HCT116 (cell line): ENCODE measurements at regions not wholly inside any gene's neighbourhood (a gene's known extent, or its start where the extent isn't known, plus 50 kb on each side); places are given as distances from the start of the nearest gene placed in this dataset.

Source experiments
- ATAC-seq: fragments of 200-7000 bp; cut with Tn5 transposase; 2 replicates; pipeline ENCODE4 v1.9.1; 2020; ENCODE audit warnings: mild to moderate bottlenecking, moderate library complexity
- BruUV-seq: library from RNA; stranded (reverse); fragments of 400-500 nt; replicated peaks from 2 replicates; lab custom pipeline; 2021; lab: Mats Ljungman, UMichigan
- CTCF ChIA-PET: fragments of 300-600 bp; sonication (Branson Sonifier 250); formaldehyde crosslinking; loops from one replicate; lab custom pipeline; 2021; ENCODE audit warnings: antibody characterized with exemption; lab: Charles Lee
- POLR2A ChIA-PET: fragments of 300-600, 350-600 bp; sonication (Branson Sonifier 250); formaldehyde crosslinking; loops from one replicate; lab custom pipeline; 2021; ENCODE audit warnings: antibody characterized with exemption; lab: Charles Lee
- RAD21 ChIA-PET, 2 experiments: fragments of 300-600 bp; sonication (Branson Sonifier 250); formaldehyde crosslinking; loops; one replicate each; lab custom pipeline; 2023; ENCODE audit warnings: low total read pairs in 2 of 2; ENCODE audit not compliant: uncharacterized antibody in 2 of 2, unreplicated experiment in 2 of 2, low non-redundant PET in 1 of 2; lab: Charles Lee
- DNase-seq: peaks from one replicate; pipeline ENCODE4 v3.0.0-alpha.2; 2010; ENCODE audit warnings: low read depth, low spot score
- H2AFZ ChIP-seq: fragments of 200-600 bp; shearing (Covaris generic), sonication (generic); 2 replicates; pipeline ENCODE4 v1.6.1; 2017; ENCODE audit warnings: low read depth, mixed run types, mixed read lengths, antibody characterized with exemption, low read length; ENCODE audit not compliant: poor library complexity, severe bottlenecking
- H3K27ac ChIP-seq: 2 replicates; pipeline ENCODE4 v1.5.1; 2012; ENCODE audit warnings: low read depth, low read length
- H3K27me3 ChIP-seq: fragments of 200-600 bp; sonication (generic); 2 replicates; pipeline ENCODE4 v1.6.1; 2016; ENCODE audit warnings: mixed run types, low read length, mixed read lengths; ENCODE audit not compliant: insufficient read depth
- H3K36me3 ChIP-seq, 2 experiments: fragments of 200-500 bp in 1 of 2; fragments of 200-600 bp in 1 of 2; sonication (Bioruptor generic) in 1 of 2; sonication (generic) in 1 of 2; 2 replicates each; pipeline versions ENCODE4 v1.5.1 to v1.6.1; 2014 to 2016; ENCODE audit warnings: low read length in 2 of 2, inconsistent platforms in 1 of 2, mixed read lengths in 1 of 2, mixed run types in 1 of 2; ENCODE audit not compliant: insufficient read depth in 2 of 2, control insufficient read depth in 1 of 2
- H3K4me1 ChIP-seq, 2 experiments: fragments of 200-600 bp in 1 of 2; sonication (generic) in 1 of 2; 2 replicates each; pipeline versions ENCODE4 v1.5.1 to v1.6.1; 2012 to 2017; ENCODE audit warnings: low read length in 2 of 2, inconsistent platforms in 1 of 2, mild to moderate bottlenecking in 1 of 2, mixed read lengths in 1 of 2, mixed run types in 1 of 2, moderate library complexity in 1 of 2; ENCODE audit not compliant: insufficient read depth in 2 of 2, control insufficient read depth in 1 of 2
- H3K4me2 ChIP-seq: fragments of 200-600 bp; sonication (generic); 2 replicates; pipeline ENCODE4 v1.6.1; 2017; ENCODE audit warnings: mixed run types, low read length, mixed read lengths
- H3K4me3 ChIP-seq, 2 experiments: fragments of 200-600 bp in 1 of 2; sonication (generic) in 1 of 2; replicated peaks in 1 of 2; 2 replicates each; pipeline ENCODE4 v1.5.1; 2011 to 2016; ENCODE audit warnings: low read length in 2 of 2, control low read depth in 1 of 2, low read depth in 1 of 2, mild to moderate bottlenecking in 1 of 2, mixed read lengths in 1 of 2, mixed run types in 1 of 2
- H3K79me2 ChIP-seq: fragments of 200-600 bp; sonication (generic); 2 replicates; pipeline ENCODE4 v1.6.1; 2017; ENCODE audit warnings: mild to moderate bottlenecking, mixed run types, low read length, moderate library complexity, mixed read lengths; ENCODE audit not compliant: insufficient read depth
- H3K9ac ChIP-seq: fragments of 200-600 bp; sonication (generic); 2 replicates; pipeline ENCODE4 v1.6.1; 2016; ENCODE audit warnings: low read length, mixed read lengths
- H3K9me2 ChIP-seq: fragments of 200-600 bp; sonication (generic), shearing (Covaris generic); 2 replicates; pipeline ENCODE4 v1.6.1; 2017; ENCODE audit warnings: mixed run types, mild to moderate bottlenecking, moderate library complexity; ENCODE audit not compliant: insufficient read depth
- H3K9me3 ChIP-seq, 2 experiments: fragments of 200-500 bp in 1 of 2; fragments of 200-600 bp in 1 of 2; sonication (Bioruptor generic) in 1 of 2; sonication (generic) in 1 of 2; 2 replicates each; pipeline ENCODE4 v1.6.1; 2014 to 2017; ENCODE audit warnings: low read length in 2 of 2, mixed read lengths in 2 of 2, inconsistent platforms in 1 of 2, low read depth in 1 of 2, mild to moderate bottlenecking in 1 of 2, mixed run types in 1 of 2, moderate library complexity in 1 of 2; ENCODE audit not compliant: control insufficient read depth in 1 of 2, insufficient read depth in 1 of 2
- H4K20me1 ChIP-seq: fragments of 200-600 bp; sonication (generic), shearing (Covaris generic); 2 replicates; pipeline ENCODE4 v1.6.1; 2017; ENCODE audit warnings: mixed run types, mild to moderate bottlenecking, moderate library complexity; ENCODE audit not compliant: insufficient read depth
- CBX3 ChIP-seq: IDR thresholded peaks from 2 replicates; pipeline ENCODE4 v1.6.1; 2012; ENCODE audit warnings: low read depth
- CTCF ChIP-seq, 3 experiments: fragments of 200-600 bp in 1 of 3; sonication (generic) in 1 of 3; IDR thresholded peaks in 2 of 3; conservative IDR thresholded peaks in 1 of 3; 2 replicates each; pipeline ENCODE4 v1.5.1; 2012 to 2017; ENCODE audit warnings: low read depth in 2 of 3, low read length in 2 of 3, antibody characterized with exemption in 1 of 3, borderline replicate concordance in 1 of 3, control low read depth in 1 of 3, mild to moderate bottlenecking in 1 of 3, mixed read lengths in 1 of 3, mixed run types in 1 of 3, moderate library complexity in 1 of 3; ENCODE audit not compliant: insufficient read depth in 1 of 3
- EGR1 ChIP-seq: IDR thresholded peaks from 2 replicates; pipeline ENCODE4 v1.6.1; 2012; ENCODE audit warnings: low read depth
- ELF1 ChIP-seq: IDR thresholded peaks from 2 replicates; pipeline ENCODE4 v1.6.1; 2012; ENCODE audit warnings: low read depth, borderline replicate concordance
- EZH2 ChIP-seq: fragments of 200-600 bp; sonication (generic); IDR thresholded peaks from 2 replicates; pipeline ENCODE4 v1.6.1; 2017; ENCODE audit warnings: antibody characterized with exemption, mixed run types
- EZH2phosphoT487 ChIP-seq: fragments of 200-600 bp; IDR thresholded peaks from 2 replicates; pipeline ENCODE4 v1.6.1; 2018; ENCODE audit warnings: antibody characterized with exemption, borderline replicate concordance
- JUND ChIP-seq: IDR thresholded peaks from 2 replicates; pipeline ENCODE4 v1.6.1; 2012
- POLR2A ChIP-seq: IDR thresholded peaks from 2 replicates; pipeline ENCODE4 v1.7.0; 2011; ENCODE audit warnings: borderline replicate concordance; ENCODE audit not compliant: insufficient read depth, insufficient read length; ENCODE audit errors: extremely low read depth
- POLR2AphosphoS5 ChIP-seq: IDR thresholded peaks from 2 replicates; pipeline ENCODE4 v1.6.1; 2011; ENCODE audit warnings: mild to moderate bottlenecking, low read depth, low read length, moderate library complexity
- RAD21 ChIP-seq: IDR thresholded peaks from 2 replicates; pipeline ENCODE4 v1.6.1; 2012; ENCODE audit warnings: low read depth, mild to moderate bottlenecking
- SIN3A ChIP-seq: IDR thresholded peaks from 2 replicates; pipeline ENCODE4 v1.6.1; 2012; ENCODE audit warnings: low read depth
- SRF ChIP-seq: IDR thresholded peaks from 2 replicates; pipeline ENCODE4 v1.6.1; 2012; ENCODE audit warnings: low read depth
- TCF7L2 ChIP-seq: IDR thresholded peaks from 2 replicates; pipeline ENCODE4 v1.7.0; 2011; ENCODE audit warnings: borderline replicate concordance, inconsistent platforms; ENCODE audit not compliant: insufficient read depth, insufficient read length; ENCODE audit errors: extremely low read depth
- YY1 ChIP-seq: IDR thresholded peaks from 2 replicates; pipeline ENCODE4 v1.6.1; 2011; ENCODE audit warnings: low read length, low read depth, moderate library complexity, mild to moderate bottlenecking; ENCODE audit not compliant: insufficient replicate concordance; ENCODE audit errors: extremely low read depth
- ZFX ChIP-seq: fragments of 450-650 bp; IDR thresholded peaks from 2 replicates; pipeline ENCODE4 v1.6.1; 2017
- ZNF274 ChIP-seq: fragments of 200-500 bp; sonication (Bioruptor generic); IDR thresholded peaks from 2 replicates; pipeline ENCODE4 v1.6.1; 2014; ENCODE audit warnings: mild to moderate bottlenecking, low read depth, low read length, inconsistent platforms
- intact Hi-C: fragments of 100-400 bp; cut with micrococcal nuclease; formaldehyde crosslinking; loops from 2 replicates; pipeline ENCODE4 v1.10.0; 2022
- TF ChIP-seq, protein P1 (sequence below): IDR thresholded peaks from 2 replicates; pipeline ENCODE4 v1.6.1; 2012; ENCODE audit warnings: low read depth
- TF ChIP-seq, protein P2 (sequence below): IDR thresholded peaks from 2 replicates; pipeline ENCODE4 v1.6.1; 2012
- TF ChIP-seq, protein P3 (sequence below): IDR thresholded peaks from 2 replicates; pipeline ENCODE4 v1.6.1; 2012
- TF ChIP-seq, protein P4 (sequence below): IDR thresholded peaks from 2 replicates; pipeline ENCODE4 v1.6.1; 2011; ENCODE audit warnings: mild to moderate bottlenecking, low read length, moderate library complexity; ENCODE audit not compliant: insufficient replicate concordance; ENCODE audit errors: extremely low read depth

DNA sequence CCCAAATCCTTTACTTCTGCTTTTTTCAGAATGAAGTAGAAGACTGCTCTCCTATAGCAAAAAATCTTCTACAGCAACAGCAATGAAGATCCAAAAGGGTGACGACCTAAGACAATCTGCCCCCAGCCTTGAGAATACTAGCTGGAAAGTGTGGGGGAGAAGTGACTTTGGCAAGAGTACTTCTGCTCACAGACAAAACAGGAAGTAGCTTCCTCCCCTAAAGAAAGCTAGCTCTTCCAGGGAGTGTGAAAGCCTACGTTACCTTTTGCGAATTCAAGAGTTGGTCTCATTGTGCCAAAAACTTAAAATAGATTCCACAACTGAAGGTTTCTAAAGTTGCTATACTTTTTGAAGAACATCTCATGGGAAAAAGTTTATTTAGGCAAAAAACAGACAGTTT is 1069.2 kb upstream of the CHAC2 start:
- Histone ChIP-seq H2AFZ (no peak overlapping the region), H3K36me3 (no peaks in the 10 kb centered on the region), H3K27ac (no peak overlapping the region), H3K79me2 (no peaks in the 10 kb centered on the region), H3K9ac (no peak overlapping the region), H3K9me3 (no peaks in the 10 kb centered on the region), H3K4me2 (no peak overlapping the region), H3K9me2 (no peaks in the 10 kb centered on the region), H4K20me1 (no peaks in the 10 kb centered on the region), H3K4me3 (no peak overlapping the region)
- ChIA-PET RAD21 (no interaction called here), POLR2A (no interaction called here)
- no peak for ATAC-seq
- no TSS peak for BruUV-seq
- intact Hi-C loops = no loop called here
- no peak for TF ChIP-seq YY1
- TF ChIP-seq CBX3 = no peak
- TF ChIP-seq ZFX = no peak
- no peak for TF ChIP-seq SRF
- TF ChIP-seq CTCF (IDR thresholded peaks at IDR 0.05 in 2 of 3, conservative IDR thresholded peaks at IDR 0.05 in 1 of 3; ENCODE audit: borderline replicate concordance in 1 of 3, insufficient read depth in 1 of 3, low read depth in 2 of 3, low read length in 2 of 3) = no peak
- no peak for TF ChIP-seq EZH2
- TF ChIP-seq, protein P1, sequence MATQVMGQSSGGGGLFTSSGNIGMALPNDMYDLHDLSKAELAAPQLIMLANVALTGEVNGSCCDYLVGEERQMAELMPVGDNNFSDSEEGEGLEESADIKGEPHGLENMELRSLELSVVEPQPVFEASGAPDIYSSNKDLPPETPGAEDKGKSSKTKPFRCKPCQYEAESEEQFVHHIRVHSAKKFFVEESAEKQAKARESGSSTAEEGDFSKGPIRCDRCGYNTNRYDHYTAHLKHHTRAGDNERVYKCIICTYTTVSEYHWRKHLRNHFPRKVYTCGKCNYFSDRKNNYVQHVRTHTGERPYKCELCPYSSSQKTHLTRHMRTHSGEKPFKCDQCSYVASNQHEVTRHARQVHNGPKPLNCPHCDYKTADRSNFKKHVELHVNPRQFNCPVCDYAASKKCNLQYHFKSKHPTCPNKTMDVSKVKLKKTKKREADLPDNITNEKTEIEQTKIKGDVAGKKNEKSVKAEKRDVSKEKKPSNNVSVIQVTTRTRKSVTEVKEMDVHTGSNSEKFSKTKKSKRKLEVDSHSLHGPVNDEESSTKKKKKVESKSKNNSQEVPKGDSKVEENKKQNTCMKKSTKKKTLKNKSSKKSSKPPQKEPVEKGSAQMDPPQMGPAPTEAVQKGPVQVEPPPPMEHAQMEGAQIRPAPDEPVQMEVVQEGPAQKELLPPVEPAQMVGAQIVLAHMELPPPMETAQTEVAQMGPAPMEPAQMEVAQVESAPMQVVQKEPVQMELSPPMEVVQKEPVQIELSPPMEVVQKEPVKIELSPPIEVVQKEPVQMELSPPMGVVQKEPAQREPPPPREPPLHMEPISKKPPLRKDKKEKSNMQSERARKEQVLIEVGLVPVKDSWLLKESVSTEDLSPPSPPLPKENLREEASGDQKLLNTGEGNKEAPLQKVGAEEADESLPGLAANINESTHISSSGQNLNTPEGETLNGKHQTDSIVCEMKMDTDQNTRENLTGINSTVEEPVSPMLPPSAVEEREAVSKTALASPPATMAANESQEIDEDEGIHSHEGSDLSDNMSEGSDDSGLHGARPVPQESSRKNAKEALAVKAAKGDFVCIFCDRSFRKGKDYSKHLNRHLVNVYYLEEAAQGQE = no peak
- TF ChIP-seq, protein P2, sequence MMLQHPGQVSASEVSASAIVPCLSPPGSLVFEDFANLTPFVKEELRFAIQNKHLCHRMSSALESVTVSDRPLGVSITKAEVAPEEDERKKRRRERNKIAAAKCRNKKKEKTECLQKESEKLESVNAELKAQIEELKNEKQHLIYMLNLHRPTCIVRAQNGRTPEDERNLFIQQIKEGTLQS = no peak
- TF ChIP-seq ELF1 = no peak
- TF ChIP-seq EGR1 = no peak
- TF ChIP-seq EZH2phosphoT487 = no peak
- no peak for TF ChIP-seq POLR2AphosphoS5
- TF ChIP-seq, protein P3, sequence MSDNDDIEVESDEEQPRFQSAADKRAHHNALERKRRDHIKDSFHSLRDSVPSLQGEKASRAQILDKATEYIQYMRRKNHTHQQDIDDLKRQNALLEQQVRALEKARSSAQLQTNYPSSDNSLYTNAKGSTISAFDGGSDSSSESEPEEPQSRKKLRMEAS = no peak
- TF ChIP-seq JUND = no peak
- TF ChIP-seq TCF7L2 = no peak
- TF ChIP-seq RAD21 = no peak
- TF ChIP-seq, protein P4, sequence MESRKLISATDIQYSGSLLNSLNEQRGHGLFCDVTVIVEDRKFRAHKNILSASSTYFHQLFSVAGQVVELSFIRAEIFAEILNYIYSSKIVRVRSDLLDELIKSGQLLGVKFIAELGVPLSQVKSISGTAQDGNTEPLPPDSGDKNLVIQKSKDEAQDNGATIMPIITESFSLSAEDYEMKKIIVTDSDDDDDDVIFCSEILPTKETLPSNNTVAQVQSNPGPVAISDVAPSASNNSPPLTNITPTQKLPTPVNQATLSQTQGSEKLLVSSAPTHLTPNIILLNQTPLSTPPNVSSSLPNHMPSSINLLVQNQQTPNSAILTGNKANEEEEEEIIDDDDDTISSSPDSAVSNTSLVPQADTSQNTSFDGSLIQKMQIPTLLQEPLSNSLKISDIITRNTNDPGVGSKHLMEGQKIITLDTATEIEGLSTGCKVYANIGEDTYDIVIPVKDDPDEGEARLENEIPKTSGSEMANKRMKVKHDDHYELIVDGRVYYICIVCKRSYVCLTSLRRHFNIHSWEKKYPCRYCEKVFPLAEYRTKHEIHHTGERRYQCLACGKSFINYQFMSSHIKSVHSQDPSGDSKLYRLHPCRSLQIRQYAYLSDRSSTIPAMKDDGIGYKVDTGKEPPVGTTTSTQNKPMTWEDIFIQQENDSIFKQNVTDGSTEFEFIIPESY = no peak
- no peak for TF ChIP-seq ZNF274
- TF ChIP-seq POLR2A = no peak
- no peak for TF ChIP-seq SIN3A
- TF ChIP-seq, all 23 proteins: peak for 0
- no peaks in the 10 kb centered on the region for H3K4me1 ChIP-seq
- CTCF ChIA-PET = no interaction called here
- DNase-seq = no peak
- H3K27me3 ChIP-seq = no peaks in the 10 kb centered on the region
